Trophoblast cell (in vitro differentiated cells and primary cell): ENCODE measurements at regions not wholly inside any gene's neighbourhood (a gene's known extent, or its start where the extent isn't known, plus 50 kb on each side); places are given as distances from the start of the nearest gene placed in this dataset.

ENCODE experiments used
- DNase-seq, 2 donors: peaks; one replicate each; pipeline ENCODE4 v3.0.0-alpha.2; 2016
- H2AFZ ChIP-seq: 2 replicates; pipeline ENCODE4 v1.6.1; 2013; ENCODE audit warnings: low read length, moderate library complexity, mild to moderate bottlenecking; ENCODE audit not compliant: insufficient read depth, poor library complexity
- H2AK5ac ChIP-seq: 2 replicates; pipeline ENCODE4 v1.6.1; 2013; ENCODE audit warnings: mild to moderate bottlenecking, low read length
- H2BK120ac ChIP-seq: 2 replicates; pipeline ENCODE4 v1.6.1; 2013; ENCODE audit warnings: low read length, mild to moderate bottlenecking, moderate library complexity; ENCODE audit not compliant: insufficient read depth, poor library complexity
- H2BK12ac ChIP-seq: 2 replicates; pipeline ENCODE4 v1.6.1; 2013; ENCODE audit warnings: mild to moderate bottlenecking, low read length, moderate library complexity
- H2BK5ac ChIP-seq: 2 replicates; pipeline ENCODE4 v1.6.1; 2013; ENCODE audit warnings: low read length, low read depth, moderate library complexity, mild to moderate bottlenecking; ENCODE audit not compliant: poor library complexity
- H3K14ac ChIP-seq: 2 replicates; pipeline ENCODE4 v1.6.1; 2013; ENCODE audit warnings: mild to moderate bottlenecking, low read length
- H3K18ac ChIP-seq: 2 replicates; pipeline ENCODE4 v1.6.1; 2013; ENCODE audit warnings: mild to moderate bottlenecking, low read length
- H3K23ac ChIP-seq: 2 replicates; pipeline ENCODE4 v1.6.1; 2013; ENCODE audit warnings: low read length
- H3K27ac ChIP-seq: 2 replicates; pipeline ENCODE4 v1.5.1; 2013; ENCODE audit warnings: low read depth, mild to moderate bottlenecking, inconsistent platforms, low read length, moderate library complexity
- H3K27me3 ChIP-seq: 2 replicates; pipeline ENCODE4 v1.6.1; 2013; ENCODE audit warnings: inconsistent platforms, mild to moderate bottlenecking, low read length, moderate library complexity; ENCODE audit not compliant: insufficient read depth
- H3K36me3 ChIP-seq, 2 experiments: 1 replicate in 1 of 2; 2 replicates in 1 of 2; pipeline ENCODE4 v1.6.1; 2013; ENCODE audit warnings: low read length in 2 of 2, mild to moderate bottlenecking in 2 of 2, moderate library complexity in 1 of 2; ENCODE audit not compliant: insufficient read depth in 2 of 2, control insufficient read depth in 1 of 2
- H3K4ac ChIP-seq: 2 replicates; pipeline ENCODE4 v1.6.1; 2013; ENCODE audit warnings: low read depth, mild to moderate bottlenecking, low read length, moderate library complexity
- H3K4me1 ChIP-seq, 2 experiments: 1 replicate in 1 of 2; 2 replicates in 1 of 2; pipeline ENCODE4 v1.6.1; 2013; ENCODE audit warnings: low read length in 2 of 2, mild to moderate bottlenecking in 2 of 2, moderate library complexity in 1 of 2; ENCODE audit not compliant: insufficient read depth in 2 of 2, control insufficient read depth in 1 of 2
- H3K4me2 ChIP-seq: 2 replicates; pipeline ENCODE4 v1.6.1; 2013; ENCODE audit warnings: inconsistent platforms, mild to moderate bottlenecking, low read length, moderate library complexity
- H3K4me3 ChIP-seq: 2 replicates; pipeline ENCODE4 v1.5.1; 2013; ENCODE audit warnings: mild to moderate bottlenecking, low read depth, low read length, inconsistent platforms
- H3K79me1 ChIP-seq: one replicate; pipeline ENCODE4 v1.6.1; 2013; ENCODE audit warnings: low read length
- H3K79me2 ChIP-seq: 2 replicates; pipeline ENCODE4 v1.6.1; 2013; ENCODE audit warnings: low read length, mild to moderate bottlenecking; ENCODE audit not compliant: control insufficient read depth, insufficient read depth, poor library complexity
- H3K9ac ChIP-seq: 2 replicates; pipeline ENCODE4 v1.6.1; 2013; ENCODE audit warnings: mild to moderate bottlenecking, low read length
- H3K9me3 ChIP-seq: 2 replicates; pipeline ENCODE4 v1.6.1; 2013; ENCODE audit warnings: low read depth, mild to moderate bottlenecking, control low read depth, inconsistent platforms, low read length; ENCODE audit not compliant: insufficient read depth
- H4K12ac ChIP-seq: 2 replicates; pipeline ENCODE4 v1.6.1; 2013; ENCODE audit warnings: low read depth, mild to moderate bottlenecking, low read length, moderate library complexity
- H4K8ac ChIP-seq: 2 replicates; pipeline ENCODE4 v1.6.1; 2013; ENCODE audit warnings: low read depth, mild to moderate bottlenecking, low read length, moderate library complexity
- H4K91ac ChIP-seq: one replicate; pipeline ENCODE4 v1.6.1; 2013; ENCODE audit warnings: low read depth, mild to moderate bottlenecking, low read length, moderate library complexity
- WGBS: extraction: QIAGEN DNeasy Blood & Tissue Kit; methylation state at CpG from one replicate; pipeline ENCODE4 v1.1.7; 2013; ENCODE audit warnings: missing lambda C conversion rate; ENCODE audit not compliant: insufficient read length, insufficient coverage; ENCODE audit errors: extremely low coverage; 5-methylcytosine and 5-hydroxymethylcytosine counted together

- no peaks in the 10 kb centered on the region for H3K36me3 ChIP-seq
- no peak overlapping the region for H4K12ac ChIP-seq
- no CpG with 5 or more reads among the region's 2 CpGs for WGBS
- no peak overlapping the region for H2AFZ ChIP-seq
- no peak overlapping the region for H3K4me3 ChIP-seq
- no peak overlapping the region for H3K9ac ChIP-seq
- no peak overlapping the region for H2BK12ac ChIP-seq
- peaks cover 3% of the 10 kb centered on the region for H3K79me1 ChIP-seq
- H3K23ac ChIP-seq = no peak overlapping the region
- no peak overlapping the region for H3K4ac ChIP-seq
- no peak overlapping the region for H2BK120ac ChIP-seq
- no peak overlapping the region for H2AK5ac ChIP-seq
- no peaks in the 10 kb centered on the region for H3K9me3 ChIP-seq
- no peak for DNase-seq
- H3K27me3 ChIP-seq = no peaks in the 10 kb centered on the region
- no peak overlapping the region for H4K8ac ChIP-seq
- no peak overlapping the region for H3K14ac ChIP-seq
- H3K18ac ChIP-seq = no peak overlapping the region
- H3K27ac ChIP-seq = no peak overlapping the region
- no peak overlapping the region for H3K4me2 ChIP-seq
- no peaks in the 10 kb centered on the region for H3K79me2 ChIP-seq
- peaks cover 0 to 7% of the 10 kb centered on the region in 2 experiments for H3K4me1 ChIP-seq
- H2BK5ac ChIP-seq = no peak overlapping the region
- H4K91ac ChIP-seq = no peak overlapping the region
Observed at GRCh38 chr6:76439811-76440210, 367.3 kb upstream of the IMPG1 start.

GRCh38 chr6:76438768-76439167, 366.3 kb upstream of the IMPG1 start:
- H3K9ac ChIP-seq = no peak overlapping the region
- WGBS = no CpG with 5 or more reads among the region's 1 CpG

GRCh38 chr6:76435174-76435573, 362.7 kb upstream of the IMPG1 start:
- Histone ChIP-seq H3K18ac (no peak overlapping the region), H2BK12ac (peak overlapping the region; percentile 61), H4K8ac (no peak overlapping the region), H4K12ac (no peak overlapping the region), H2AK5ac (no peak overlapping the region), H3K4me1 (peaks cover 0 to 7% of the 10 kb centered on the region in 2 experiments), H3K23ac (no peak overlapping the region), H2BK5ac (no peak overlapping the region), H3K79me1 (peaks cover 3% of the 10 kb centered on the region), H3K14ac (no peak overlapping the region), H3K36me3 (no peaks in the 10 kb centered on the region), H3K27me3 (no peaks in the 10 kb centered on the region), H3K4me2 (no peak overlapping the region), H3K4me3 (no peak overlapping the region), H3K79me2 (no peaks in the 10 kb centered on the region), H3K9ac (no peak overlapping the region), H3K9me3 (no peaks in the 10 kb centered on the region), H3K27ac (no peak overlapping the region), H3K4ac (no peak overlapping the region), H4K91ac (no peak overlapping the region), H2BK120ac (no peak overlapping the region), H2AFZ (no peak overlapping the region)
- WGBS = no CpG with 5 or more reads among the region's 1 CpG
- DNase-seq = no peak

More at GRCh38 chr6:76438768-76439167, 366.3 kb upstream of the IMPG1 start:
- H4K12ac ChIP-seq = no peak overlapping the region
- DNase-seq = peak in 1 of 2 donors; percentile 48
- no peak overlapping the region for H3K14ac ChIP-seq
- no peak overlapping the region for H3K23ac ChIP-seq
- H2BK12ac ChIP-seq = no peak overlapping the region
- no peak overlapping the region for H2AK5ac ChIP-seq
- H2AFZ ChIP-seq = no peak overlapping the region
- H3K9me3 ChIP-seq = no peaks in the 10 kb centered on the region
- no peak overlapping the region for H3K4me3 ChIP-seq
- H3K18ac ChIP-seq = no peak overlapping the region
- no peak overlapping the region for H3K27ac ChIP-seq
- no peak overlapping the region for H4K91ac ChIP-seq
- no peak overlapping the region for H2BK120ac ChIP-seq
- no peaks in the 10 kb centered on the region for H3K36me3 ChIP-seq
- H2BK5ac ChIP-seq = no peak overlapping the region
- peaks cover 3% of the 10 kb centered on the region for H3K79me1 ChIP-seq
- H3K79me2 ChIP-seq = no peaks in the 10 kb centered on the region
- H3K27me3 ChIP-seq = no peaks in the 10 kb centered on the region
- no peak overlapping the region for H3K4me2 ChIP-seq
- H4K8ac ChIP-seq = no peak overlapping the region
- H3K4me1 ChIP-seq = peaks cover 0 to 7% of the 10 kb centered on the region in 2 experiments
- no peak overlapping the region for H3K4ac ChIP-seq

GRCh38 chr6:76422511-76423213, 350.2 kb upstream of the IMPG1 start:
- no peaks in the 10 kb centered on the region for H3K4me1 ChIP-seq
- no peak overlapping the region for H3K14ac ChIP-seq

More at GRCh38 chr6:76422511-76423213, 350.2 kb upstream of the IMPG1 start:
- Histone ChIP-seq H4K91ac (no peak overlapping the region), H3K4ac (no peak overlapping the region), H2BK120ac (no peak overlapping the region), H3K23ac (no peak overlapping the region), H2BK5ac (no peak overlapping the region), H2AFZ (no peak overlapping the region), H3K4me2 (no peak overlapping the region), H3K27me3 (no peaks in the 10 kb centered on the region), H4K8ac (no peak overlapping the region), H3K4me3 (no peak overlapping the region), H4K12ac (no peak overlapping the region), H3K36me3 (no peaks in the 10 kb centered on the region), H3K79me1 (no peaks in the 10 kb centered on the region), H3K27ac (no peak overlapping the region), H2AK5ac (no peak overlapping the region), H3K9ac (no peak overlapping the region), H2BK12ac (no peak overlapping the region), H3K79me2 (no peaks in the 10 kb centered on the region), H3K9me3 (no peaks in the 10 kb centered on the region), H3K18ac (no peak overlapping the region)
- DNase-seq = no peak
- no CpG with 5 or more reads among the region's 2 CpGs for WGBS
